ENCODE measurements at regions not wholly inside any gene's neighbourhood (a gene's known extent, or its start where the extent isn't known, plus 50 kb on each side); places are given as distances from the start of the nearest gene placed in this dataset.
A peak's percentile ranks its signal among the peaks of the same experiment; 100 is the strongest.

- no peaks in the 10 kb centered on the region for H3K36me3 ChIP-seq (ENCODE audit: insufficient read depth, low read length)
- Mint-ChIP-seq H3K36me3 (ENCODE audit: low read depth, unreplicated experiment) (no peaks in the 10 kb centered on the region), H3K9me3 (ENCODE audit: unreplicated experiment) (peaks cover 2% of the 10 kb centered on the region), H3K27me3 (ENCODE audit: low read depth, unreplicated experiment) (no peaks in the 10 kb centered on the region), H3K4me3 (ENCODE audit: unreplicated experiment) (no peak overlapping the region), H3K27ac (ENCODE audit: unreplicated experiment) (no peak overlapping the region), H3K4me1 (ENCODE audit: low read depth, unreplicated experiment) (peaks cover 4% of the 10 kb centered on the region)
- H3K27ac ChIP-seq (ENCODE audit: low read depth, low read length) = no peak overlapping the region
- H3K4me1 ChIP-seq (ENCODE audit: insufficient read depth, low read length) = peaks cover 10% of the 10 kb centered on the region
- H3K27me3 ChIP-seq (ENCODE audit: insufficient read depth, low read length) = no peaks in the 10 kb centered on the region
- peaks cover 2% of the 10 kb centered on the region for H3K9me3 ChIP-seq (ENCODE audit: insufficient read depth, low read depth, low read length)
- no peaks in the 10 kb centered on the region for H3K79me2 ChIP-seq (ENCODE audit: insufficient read depth, low read length)
- no peak overlapping the region for H3K4me2 ChIP-seq (ENCODE audit: low read length)
- no peaks in the 10 kb centered on the region for H4K20me1 ChIP-seq (ENCODE audit: insufficient read depth, low read length)
- TF ChIP-seq EZH2 (IDR thresholded peaks at IDR 0.05; ENCODE audit: insufficient read depth, low read length) = no peak
- TF ChIP-seq, protein P1, sequence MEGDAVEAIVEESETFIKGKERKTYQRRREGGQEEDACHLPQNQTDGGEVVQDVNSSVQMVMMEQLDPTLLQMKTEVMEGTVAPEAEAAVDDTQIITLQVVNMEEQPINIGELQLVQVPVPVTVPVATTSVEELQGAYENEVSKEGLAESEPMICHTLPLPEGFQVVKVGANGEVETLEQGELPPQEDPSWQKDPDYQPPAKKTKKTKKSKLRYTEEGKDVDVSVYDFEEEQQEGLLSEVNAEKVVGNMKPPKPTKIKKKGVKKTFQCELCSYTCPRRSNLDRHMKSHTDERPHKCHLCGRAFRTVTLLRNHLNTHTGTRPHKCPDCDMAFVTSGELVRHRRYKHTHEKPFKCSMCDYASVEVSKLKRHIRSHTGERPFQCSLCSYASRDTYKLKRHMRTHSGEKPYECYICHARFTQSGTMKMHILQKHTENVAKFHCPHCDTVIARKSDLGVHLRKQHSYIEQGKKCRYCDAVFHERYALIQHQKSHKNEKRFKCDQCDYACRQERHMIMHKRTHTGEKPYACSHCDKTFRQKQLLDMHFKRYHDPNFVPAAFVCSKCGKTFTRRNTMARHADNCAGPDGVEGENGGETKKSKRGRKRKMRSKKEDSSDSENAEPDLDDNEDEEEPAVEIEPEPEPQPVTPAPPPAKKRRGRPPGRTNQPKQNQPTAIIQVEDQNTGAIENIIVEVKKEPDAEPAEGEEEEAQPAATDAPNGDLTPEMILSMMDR (IDR thresholded peaks at IDR 0.05; ENCODE audit: insufficient read depth, low read depth, low read length) = no peak
- no peak overlapping the region for H2AFZ ChIP-seq (ENCODE audit: low read depth, low read length)
- H3K9ac ChIP-seq (ENCODE audit: low read length) = no peak overlapping the region
- no peak overlapping the region for H3K4me3 ChIP-seq (ENCODE audit: insufficient read depth, low read depth, low read length)
- no peak for DNase-seq (ENCODE audit: low read depth)
- no peak for FAIRE-seq
These were observed 243.2 kb upstream of the MON1B start for GRCh38 chr16:76947749-76948148.

GRCh38 chr16:76955629-76956028 is 235.4 kb upstream of the MON1B start:
- Mint-ChIP-seq H3K36me3 (ENCODE audit: low read depth, unreplicated experiment) (no peaks in the 10 kb centered on the region), H3K4me1 (ENCODE audit: low read depth, unreplicated experiment) (no peaks in the 10 kb centered on the region), H3K27ac (ENCODE audit: unreplicated experiment) (no peak overlapping the region), H3K4me3 (ENCODE audit: unreplicated experiment) (no peak overlapping the region), H3K27me3 (ENCODE audit: low read depth, unreplicated experiment) (no peaks in the 10 kb centered on the region), H3K9me3 (ENCODE audit: unreplicated experiment) (peaks cover 2% of the 10 kb centered on the region)
- DNase-seq (ENCODE audit: low read depth) = peak; percentile 23
- Histone ChIP-seq H3K27ac (ENCODE audit: low read depth, low read length) (no peak overlapping the region), H4K20me1 (ENCODE audit: insufficient read depth, low read length) (no peaks in the 10 kb centered on the region), H3K4me2 (ENCODE audit: low read length) (peak overlapping the region; percentile 55), H3K9me3 (ENCODE audit: insufficient read depth, low read depth, low read length) (peaks cover 2% of the 10 kb centered on the region), H3K79me2 (ENCODE audit: insufficient read depth, low read length) (no peaks in the 10 kb centered on the region), H2AFZ (ENCODE audit: low read depth, low read length) (no peak overlapping the region), H3K9ac (ENCODE audit: low read length) (no peak overlapping the region), H3K4me1 (ENCODE audit: insufficient read depth, low read length) (no peaks in the 10 kb centered on the region), H3K36me3 (ENCODE audit: insufficient read depth, low read length) (no peaks in the 10 kb centered on the region), H3K27me3 (ENCODE audit: insufficient read depth, low read length) (no peaks in the 10 kb centered on the region), H3K4me3 (ENCODE audit: insufficient read depth, low read depth, low read length) (no peak overlapping the region)
- no peak for TF ChIP-seq EZH2 (IDR thresholded peaks at IDR 0.05; ENCODE audit: insufficient read depth, low read length)
- TF ChIP-seq, protein P1 (IDR thresholded peaks at IDR 0.05; ENCODE audit: insufficient read depth, low read depth, low read length) = no peak
- no peak for FAIRE-seq

DNA sequence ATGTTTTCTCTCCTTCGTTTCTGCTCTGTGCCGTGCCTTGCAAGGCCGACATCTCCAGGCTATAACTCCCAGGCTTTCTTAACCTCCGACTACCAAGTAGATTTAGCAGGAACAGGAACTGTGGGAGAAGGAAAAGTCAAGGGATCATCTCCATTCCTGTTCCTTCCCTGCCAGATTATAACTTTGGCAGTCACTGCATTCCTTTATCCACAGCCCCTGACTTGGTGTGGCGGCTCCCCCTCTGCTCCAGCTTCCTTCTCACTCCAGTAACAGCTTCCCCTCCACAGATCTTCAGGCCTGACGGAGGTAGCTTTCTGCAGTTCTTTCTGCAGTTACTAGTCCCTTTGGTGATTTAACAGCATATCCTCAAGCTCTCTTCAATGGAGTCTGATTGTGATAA is 234.6 kb upstream of the MON1B start:
- Mint-ChIP-seq H3K9me3 (ENCODE audit: unreplicated experiment) (peaks cover 2% of the 10 kb centered on the region), H3K4me1 (ENCODE audit: low read depth, unreplicated experiment) (no peaks in the 10 kb centered on the region), H3K4me3 (ENCODE audit: unreplicated experiment) (no peak overlapping the region), H3K36me3 (ENCODE audit: low read depth, unreplicated experiment) (no peaks in the 10 kb centered on the region), H3K27ac (ENCODE audit: unreplicated experiment) (no peak overlapping the region), H3K27me3 (ENCODE audit: low read depth, unreplicated experiment) (no peaks in the 10 kb centered on the region)
- DNase-seq (ENCODE audit: low read depth) (no peak), FAIRE-seq (no peak)
- H3K9ac ChIP-seq (ENCODE audit: low read length) = no peak overlapping the region
- no peaks in the 10 kb centered on the region for H3K79me2 ChIP-seq (ENCODE audit: insufficient read depth, low read length)
- no peaks in the 10 kb centered on the region for H3K4me1 ChIP-seq (ENCODE audit: insufficient read depth, low read length)
- no peaks in the 10 kb centered on the region for H4K20me1 ChIP-seq (ENCODE audit: insufficient read depth, low read length)
- H3K4me2 ChIP-seq (ENCODE audit: low read length) = no peak overlapping the region
- no peaks in the 10 kb centered on the region for H3K9me3 ChIP-seq (ENCODE audit: insufficient read depth, low read depth, low read length)
- no peak for TF ChIP-seq EZH2 (IDR thresholded peaks at IDR 0.05; ENCODE audit: insufficient read depth, low read length)
- TF ChIP-seq, protein P1 (IDR thresholded peaks at IDR 0.05; ENCODE audit: insufficient read depth, low read depth, low read length) = no peak
- no peak overlapping the region for H3K27ac ChIP-seq (ENCODE audit: low read depth, low read length)
- H2AFZ ChIP-seq (ENCODE audit: low read depth, low read length) = no peak overlapping the region
- H3K36me3 ChIP-seq (ENCODE audit: insufficient read depth, low read length) = no peaks in the 10 kb centered on the region
- H3K27me3 ChIP-seq (ENCODE audit: insufficient read depth, low read length) = no peaks in the 10 kb centered on the region
- no peak overlapping the region for H3K4me3 ChIP-seq (ENCODE audit: insufficient read depth, low read depth, low read length)

All from astrocyte (in vitro differentiated cells and primary cell).